ENCODE measurements at regions not wholly inside any gene's neighbourhood (a gene's known extent, or its start where the extent isn't known, plus 50 kb on each side); places are given as distances from the start of the nearest gene placed in this dataset.

DNA sequence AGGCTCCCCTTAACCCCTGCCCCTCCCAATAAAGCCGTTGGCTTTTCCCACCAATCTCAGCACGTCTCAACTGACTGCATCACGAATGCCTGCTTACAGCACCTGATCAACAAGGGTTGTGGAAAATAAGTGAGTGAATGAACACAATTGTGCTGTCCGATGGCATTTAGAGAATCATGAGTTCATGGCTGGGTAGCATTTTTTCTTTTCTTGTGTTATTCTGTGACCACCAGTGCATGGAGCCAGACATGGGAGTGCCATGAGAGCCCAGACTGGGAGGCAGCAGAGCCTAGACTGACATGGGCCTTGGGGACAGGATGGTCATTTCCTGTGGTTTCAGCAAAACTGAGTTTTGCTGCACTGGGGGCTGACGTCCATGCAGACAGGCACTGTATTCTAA is 254.1 kb upstream of the IGFBP3 start:
- DNase-seq: peak; percentile 91

DNA sequence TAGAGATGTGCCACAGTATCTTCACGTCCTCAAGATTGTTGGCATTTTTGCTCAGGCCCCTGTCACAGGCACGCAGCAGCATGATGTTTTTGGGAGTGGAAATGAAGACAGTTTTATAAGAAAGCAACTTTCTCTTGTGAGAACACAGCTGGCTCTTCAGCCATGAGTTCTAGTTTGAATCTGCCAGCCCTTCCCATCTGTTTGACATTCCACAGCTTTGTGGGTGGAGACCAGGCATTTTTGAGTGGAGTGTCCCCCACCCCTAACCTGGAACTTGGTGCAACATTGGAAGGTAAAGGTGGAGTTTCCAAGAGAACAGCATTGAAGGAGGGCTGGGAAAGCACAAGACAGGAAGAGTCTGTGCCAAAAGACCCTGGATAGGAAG is 253.1 kb upstream of the IGFBP3 start:
- peak; percentile 23 for DNase-seq

DNA sequence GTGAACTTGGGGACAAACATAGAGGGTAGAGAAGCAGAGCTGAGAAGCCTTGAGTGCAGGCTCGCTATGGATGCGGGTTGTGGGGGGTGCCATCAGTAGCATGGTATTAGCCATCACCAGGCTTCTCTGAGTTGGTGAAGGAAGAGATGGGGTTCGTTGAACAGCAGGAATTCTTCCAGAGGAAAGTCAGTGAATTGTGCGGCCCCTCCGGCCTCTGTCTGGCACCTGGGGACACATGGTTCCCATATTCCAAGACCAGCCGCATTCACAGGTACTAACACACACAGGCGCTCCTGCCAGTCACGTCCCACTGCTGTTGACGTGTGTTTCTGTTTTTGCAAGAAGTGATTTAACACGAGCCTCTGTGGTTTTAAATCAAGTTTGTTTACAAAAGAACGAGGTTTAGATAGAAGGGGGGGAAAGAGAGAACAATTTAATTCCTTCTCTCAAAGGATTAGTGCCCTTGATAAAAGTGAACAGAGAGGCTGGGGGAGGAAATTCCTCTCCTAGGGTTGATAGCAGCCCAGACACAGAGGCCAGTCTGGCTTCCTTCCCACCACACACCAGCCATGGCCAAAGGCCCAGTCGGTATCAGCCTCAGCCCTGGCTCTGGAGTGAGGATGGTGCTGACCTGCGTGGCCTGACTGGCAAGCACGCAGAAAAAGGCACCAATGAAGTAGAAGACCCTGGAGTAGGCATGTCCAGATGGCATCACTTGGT is 252.6 kb upstream of the IGFBP3 start:
- peak; percentile 80 for DNase-seq

DNA sequence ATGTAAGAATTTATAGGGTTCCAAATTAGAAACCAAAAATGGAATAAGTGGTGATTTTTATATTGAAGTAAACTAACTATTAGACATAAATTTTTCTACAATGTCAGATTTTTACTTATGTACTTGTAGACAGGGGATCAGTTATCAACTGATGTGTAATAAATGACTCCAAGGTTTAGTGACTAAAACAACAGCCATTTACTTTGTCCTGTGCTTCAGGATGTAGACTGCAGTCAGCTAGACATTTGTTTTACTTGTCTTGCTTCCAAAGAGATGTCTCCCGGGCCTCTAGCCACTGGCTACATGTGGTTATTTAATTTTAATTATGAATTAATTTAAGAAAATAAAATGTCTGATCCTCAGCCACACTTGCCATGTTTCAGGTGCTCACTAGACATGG is 249.7 kb upstream of the IGFBP3 start:
- DNase-seq: no peak

DNA sequence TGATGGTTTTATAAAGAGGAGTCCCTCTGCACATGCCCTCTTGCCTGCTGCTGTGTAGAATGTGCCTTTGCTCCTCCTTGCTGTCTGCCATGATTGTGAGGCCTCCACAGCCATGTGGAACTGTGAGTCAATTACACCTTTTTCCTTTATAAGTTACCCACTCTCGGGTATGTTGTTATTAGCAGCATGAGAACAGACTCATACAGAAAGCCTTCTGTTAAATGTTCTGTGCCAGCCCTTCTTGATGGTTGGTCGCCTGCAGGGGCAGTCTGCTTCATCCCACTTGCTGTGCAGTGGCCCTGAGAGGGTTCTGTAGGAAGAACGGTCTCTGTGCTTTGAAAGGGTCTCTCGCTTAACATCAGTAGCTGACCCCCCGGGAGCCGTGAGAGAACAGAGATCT is 248.9 kb upstream of the IGFBP3 start:
- DNase-seq: no peak

DNA sequence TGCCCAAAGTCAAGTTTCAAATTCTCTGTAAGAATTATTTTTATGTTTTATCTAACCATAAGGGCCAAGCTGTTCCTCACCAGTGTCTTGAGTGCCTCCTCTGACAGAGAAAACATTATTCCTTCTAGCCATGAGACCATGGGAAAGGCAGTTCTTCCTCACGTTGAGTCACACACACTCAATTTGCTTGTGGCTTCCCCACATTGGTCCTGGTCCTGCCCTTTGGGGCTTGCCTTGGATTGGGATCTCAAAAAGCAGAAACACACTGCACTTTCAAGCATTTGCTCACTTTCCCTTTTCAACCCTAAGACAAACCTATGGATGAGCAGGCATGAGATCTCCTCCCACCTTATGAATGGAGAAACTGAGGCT is 248.3 kb upstream of the IGFBP3 start:
- no peak for DNase-seq

DNA sequence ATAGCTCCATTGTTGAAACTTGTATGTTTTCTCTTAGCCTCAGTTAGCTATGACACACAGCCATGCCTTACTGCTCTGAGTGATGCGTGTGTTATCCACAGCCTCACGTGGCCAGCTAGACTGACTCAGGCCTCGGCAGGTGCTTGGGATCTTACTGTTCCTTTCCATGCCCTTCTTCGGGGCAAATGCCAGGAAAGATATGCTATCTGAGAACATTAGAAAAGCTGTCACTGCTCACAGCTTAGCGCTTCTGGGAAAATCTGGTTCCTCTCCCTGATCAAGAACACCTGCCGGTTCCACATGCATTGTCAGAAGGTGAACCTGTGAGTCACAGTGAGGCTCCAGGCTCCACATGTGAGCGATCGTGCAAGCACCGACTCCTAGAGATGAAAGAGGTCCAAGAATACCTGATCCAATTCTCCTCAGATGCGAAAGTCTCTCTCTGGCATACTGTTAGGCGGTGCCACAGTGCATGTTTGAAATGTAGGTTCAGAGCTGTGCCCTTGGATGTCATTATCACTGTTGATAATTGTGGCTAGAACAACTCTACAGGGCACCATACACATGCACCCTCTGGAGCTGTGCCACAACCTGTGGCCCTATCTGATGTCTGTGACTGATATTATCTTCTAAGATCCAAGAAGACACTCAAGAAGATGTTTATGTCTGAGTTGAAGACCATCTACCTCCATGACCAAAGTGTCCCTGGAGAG is 247.8 kb upstream of the IGFBP3 start:
- peak; percentile 15 for DNase-seq

DNA sequence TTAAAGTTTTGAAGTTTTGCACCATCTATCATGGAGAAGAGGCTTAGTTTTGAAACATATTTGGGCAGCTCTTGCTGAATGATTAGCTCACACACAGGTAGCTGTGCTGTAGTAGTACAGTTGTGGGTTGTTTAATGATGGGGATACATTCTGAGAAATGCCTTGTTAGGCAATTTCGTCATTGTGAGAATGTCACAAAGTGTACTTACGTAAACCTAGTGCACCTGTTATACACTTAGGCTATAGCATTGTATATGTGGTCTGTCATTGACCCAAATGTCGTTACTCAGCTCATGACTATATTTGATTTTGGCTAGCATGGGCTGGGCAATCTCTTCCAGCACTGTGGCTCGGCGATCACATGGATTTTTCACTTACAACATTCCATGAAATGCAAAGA is 247.2 kb upstream of the IGFBP3 start:
- DNase-seq: no peak

DNA sequence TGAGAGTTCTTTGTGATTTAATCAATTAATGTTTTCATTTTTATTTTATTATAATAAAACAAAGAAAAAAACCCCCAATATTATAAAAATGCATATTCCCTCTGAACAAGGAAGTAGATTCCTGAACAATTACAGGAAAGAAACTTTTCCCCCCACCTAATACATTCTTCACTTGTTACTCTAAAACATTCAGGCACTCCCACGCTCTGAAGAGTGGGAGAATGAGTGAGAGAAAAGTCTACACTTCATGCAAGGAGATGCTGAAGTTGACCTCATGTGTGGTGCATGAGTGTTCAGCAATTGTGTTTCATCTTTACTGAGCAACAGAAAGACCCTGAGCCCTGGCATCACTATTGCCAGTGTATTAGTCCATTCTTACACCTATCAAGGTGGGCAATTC is 244.2 kb upstream of the IGFBP3 start:
- peak; percentile 82 for DNase-seq

DNA sequence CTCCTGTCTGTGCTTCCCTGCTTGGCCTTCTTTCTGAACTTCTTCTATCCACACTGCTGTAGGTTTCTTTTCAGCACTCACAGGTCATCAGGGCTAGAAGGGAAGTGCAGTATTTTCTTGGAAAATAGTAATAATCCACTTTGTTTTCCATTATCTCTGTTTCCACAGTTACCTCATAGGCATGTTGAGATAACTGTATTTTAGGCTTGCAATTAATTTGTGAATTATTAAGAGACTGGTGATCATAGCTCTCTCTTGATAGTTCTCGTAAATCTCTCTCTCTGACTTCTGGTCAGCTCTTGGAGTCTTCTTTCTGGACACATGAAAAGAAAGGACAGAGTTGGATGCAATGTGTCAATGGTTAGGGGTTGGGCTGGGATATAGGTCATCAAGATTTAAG is 243.6 kb upstream of the IGFBP3 start:
- DNase-seq: peak; percentile 28

DNA sequence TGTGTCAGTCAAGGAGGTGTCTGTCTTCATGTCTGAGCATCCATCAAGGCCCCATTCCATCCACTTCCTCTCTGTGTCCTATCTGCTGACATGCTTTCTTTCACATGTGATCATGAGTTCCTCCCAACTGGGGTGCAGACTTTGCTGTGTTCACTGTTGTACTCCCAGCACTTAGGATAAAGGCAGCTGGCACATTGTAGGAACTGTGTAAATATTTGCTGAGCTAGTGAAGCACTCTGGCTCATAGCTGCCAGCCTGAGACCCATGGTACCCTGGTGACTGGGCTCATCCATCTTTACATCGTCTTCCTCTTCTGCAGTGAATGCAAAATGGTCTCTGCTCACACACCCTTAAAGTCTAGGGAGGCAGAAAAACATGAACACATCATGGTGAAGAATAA is 242.2 kb upstream of the IGFBP3 start:
- DNase-seq: no peak

DNA sequence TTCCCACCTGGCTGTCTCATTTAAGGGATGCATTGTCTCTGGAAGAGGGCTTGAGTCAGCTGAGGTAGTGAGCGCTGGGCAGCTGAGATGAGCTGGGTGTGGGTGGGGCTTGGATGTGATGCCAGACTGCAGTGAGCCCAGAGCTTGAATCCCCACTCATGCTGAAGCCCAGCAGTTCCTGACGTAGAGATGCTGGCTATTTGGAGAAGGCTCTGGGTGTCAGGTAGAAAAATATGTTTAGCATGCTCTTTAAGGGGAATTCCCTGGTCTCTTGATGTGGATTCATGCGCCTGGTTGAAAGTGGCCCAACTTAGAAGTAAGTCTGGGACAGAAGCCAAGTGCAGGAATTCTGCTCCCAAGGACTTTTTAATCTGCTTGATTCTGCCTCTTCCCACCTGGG is 241.5 kb upstream of the IGFBP3 start:
- peak; percentile 72 for DNase-seq

DNA sequence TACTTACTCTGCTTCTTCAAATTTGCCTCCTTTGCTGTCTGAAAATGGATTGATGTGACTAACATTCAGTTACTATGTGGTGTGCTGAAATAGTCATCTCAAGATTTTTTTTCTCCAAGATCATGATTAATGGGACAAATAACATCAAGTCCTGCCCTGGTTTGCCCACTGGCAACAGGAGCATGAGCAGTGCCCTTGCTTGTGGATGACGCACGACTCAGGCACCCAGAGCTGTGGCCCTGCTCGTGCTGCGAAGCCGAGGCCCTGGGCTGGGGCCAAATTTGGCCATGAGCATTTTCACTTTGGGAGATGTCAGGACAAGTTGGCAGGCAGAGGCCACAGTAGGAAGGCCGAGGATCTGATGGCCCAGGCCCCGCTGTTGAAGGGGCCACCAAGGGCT is 239.8 kb upstream of the IGFBP3 start:
- DNase-seq: no peak

DNA sequence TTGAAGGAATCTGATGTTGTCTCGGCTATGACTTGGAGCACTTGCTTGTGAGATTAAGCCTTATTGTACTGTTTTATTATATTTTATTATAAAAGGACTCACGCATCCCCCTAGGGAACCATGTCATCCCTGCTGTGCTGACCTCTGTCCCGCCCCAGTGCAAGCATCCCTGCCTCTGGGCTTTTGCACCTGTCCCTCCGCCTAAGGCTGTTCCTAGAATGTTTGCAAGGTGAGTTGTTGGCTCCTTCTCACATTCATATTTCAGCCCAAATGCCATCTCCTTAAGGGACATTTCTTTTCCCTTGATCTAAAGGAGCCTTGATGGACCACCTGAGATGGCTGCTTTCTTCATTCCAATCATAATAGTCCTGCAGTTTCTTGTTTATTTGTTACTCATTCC is 236.9 kb upstream of the IGFBP3 start:
- no peak for DNase-seq

DNA sequence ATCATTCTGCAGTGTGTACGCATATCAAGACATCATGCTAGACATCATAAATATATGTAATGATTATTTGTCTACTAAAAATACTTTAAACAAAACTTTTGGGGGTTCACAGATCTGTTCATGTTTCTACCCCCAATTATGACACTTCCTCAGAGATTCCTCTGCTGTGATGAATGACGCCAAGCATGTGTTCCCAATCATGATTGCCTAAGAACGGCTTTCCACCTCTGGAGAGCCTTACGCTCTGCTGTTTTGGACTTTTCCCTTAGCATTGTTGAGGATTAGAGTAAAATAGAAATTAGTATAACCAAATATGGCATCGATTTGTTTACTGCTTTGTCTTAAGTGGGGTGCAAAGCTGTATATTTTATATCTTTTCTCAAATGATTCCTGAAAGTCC is 236.3 kb upstream of the IGFBP3 start:
- no peak for DNase-seq

DNA sequence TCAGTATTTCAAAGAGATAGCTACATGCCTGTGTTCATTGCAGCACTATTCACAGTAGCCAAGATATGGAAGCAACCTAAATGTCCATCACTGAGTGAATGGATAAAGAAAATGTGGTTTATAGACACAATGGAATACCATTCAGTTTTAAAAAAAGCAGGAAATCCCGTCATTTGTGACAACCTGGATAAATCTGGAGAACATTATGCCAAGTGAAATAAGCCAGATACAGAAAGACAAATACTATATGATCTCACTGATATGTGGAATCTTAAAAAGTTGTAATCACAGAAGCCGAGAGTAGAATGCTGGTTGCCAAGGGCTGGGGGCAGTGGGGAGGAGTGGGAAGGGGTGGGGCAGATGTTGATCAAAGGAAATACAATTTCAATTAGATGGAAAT is 235.8 kb upstream of the IGFBP3 start:
- no peak for DNase-seq

DNA sequence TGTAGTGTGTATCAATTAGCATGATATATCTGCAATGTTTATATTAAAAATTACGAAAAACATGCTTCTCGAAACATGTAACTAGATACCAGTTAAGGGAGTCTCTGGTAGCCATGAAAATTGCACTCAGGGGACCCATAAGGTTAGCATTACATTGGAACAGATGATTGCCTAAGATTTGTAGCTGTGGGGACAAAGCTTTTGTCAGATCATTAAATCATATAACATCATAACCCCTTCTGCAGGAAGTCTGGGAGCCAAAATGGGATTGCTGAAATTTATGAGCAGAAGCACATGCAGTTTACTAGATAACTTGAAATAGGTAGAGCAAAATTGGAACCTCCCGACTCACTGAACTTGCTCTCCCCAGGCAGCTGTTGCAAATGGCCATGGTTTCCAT is 235.0 kb upstream of the IGFBP3 start:
- DNase-seq: no peak

DNA sequence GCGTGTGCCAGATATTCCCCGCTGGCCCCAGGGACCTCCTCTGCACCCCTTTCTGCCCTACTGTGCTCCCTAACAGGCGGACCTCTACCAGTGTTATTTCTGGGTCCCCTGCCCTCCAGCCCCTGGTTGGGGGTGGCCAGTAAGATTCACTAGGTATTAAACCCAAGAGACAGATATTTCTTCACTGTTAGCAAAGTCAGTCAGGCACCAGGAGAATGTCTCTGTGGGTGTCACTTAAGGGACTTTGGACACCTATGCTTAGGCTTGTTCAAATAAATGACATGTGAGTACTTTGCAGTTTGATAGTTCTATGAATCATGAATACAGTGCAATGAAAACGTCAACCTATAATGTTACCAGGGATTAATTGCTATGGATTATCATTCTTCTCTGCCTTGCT is 234.3 kb upstream of the IGFBP3 start:
- no peak for DNase-seq

DNA sequence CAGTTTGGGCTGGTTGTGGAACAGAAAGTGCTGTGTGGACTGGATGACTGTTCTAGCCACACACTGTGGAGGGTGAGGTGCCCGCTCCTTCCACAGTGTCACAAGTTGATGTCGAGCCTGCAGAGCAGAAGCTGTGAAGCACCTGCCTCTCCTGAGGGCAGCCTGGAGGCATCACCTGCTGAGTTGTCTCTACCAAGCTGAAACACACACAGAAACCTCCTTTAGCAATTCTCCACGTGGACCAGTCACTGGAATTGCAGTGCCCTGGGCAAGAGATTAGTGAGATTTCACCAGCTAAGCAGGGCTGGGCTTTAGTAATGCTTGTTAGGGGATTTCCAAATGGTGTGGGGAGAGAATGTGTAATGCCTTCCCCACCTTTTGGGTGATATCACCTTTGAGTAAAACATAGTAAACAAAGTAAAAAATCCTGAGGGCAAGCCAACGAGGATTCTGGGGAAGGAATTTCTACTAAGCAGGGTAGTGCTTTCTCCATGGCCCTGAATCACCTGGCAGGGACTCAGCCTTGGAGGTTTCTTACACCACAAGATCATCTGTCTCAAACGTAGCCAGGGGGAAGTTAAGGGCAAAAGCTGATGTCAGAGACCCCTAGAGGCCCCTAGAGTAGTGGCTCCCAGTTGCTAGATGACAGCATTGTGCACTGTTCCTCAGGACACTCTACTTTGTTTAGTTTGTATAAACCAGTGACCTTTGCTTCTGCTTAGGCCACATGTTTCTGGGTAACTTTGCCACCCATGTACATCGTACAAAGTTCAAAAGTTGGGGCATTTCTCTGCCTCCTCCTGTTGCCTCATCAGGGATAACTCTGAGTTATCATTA is 233.1 kb upstream of the IGFBP3 start:
- peak; percentile 62 for DNase-seq

DNA sequence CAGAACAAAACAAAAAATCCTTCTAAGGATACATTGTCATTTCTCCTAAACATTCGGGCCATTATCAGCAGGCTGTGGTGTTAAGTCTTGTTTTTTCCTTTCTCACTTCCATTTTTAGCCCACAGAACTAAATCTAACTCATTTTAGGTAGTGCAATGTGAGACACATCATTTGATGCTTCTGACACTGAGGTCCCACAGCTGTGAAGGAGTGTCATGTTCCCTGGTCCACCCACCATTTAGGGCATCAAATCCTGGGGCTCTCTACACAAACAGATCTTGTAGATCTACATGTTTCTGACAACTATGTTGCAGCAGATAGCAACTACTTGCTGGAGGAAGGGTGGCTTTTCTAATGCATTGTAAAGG is 232.5 kb upstream of the IGFBP3 start:
- DNase-seq: no peak

DNA sequence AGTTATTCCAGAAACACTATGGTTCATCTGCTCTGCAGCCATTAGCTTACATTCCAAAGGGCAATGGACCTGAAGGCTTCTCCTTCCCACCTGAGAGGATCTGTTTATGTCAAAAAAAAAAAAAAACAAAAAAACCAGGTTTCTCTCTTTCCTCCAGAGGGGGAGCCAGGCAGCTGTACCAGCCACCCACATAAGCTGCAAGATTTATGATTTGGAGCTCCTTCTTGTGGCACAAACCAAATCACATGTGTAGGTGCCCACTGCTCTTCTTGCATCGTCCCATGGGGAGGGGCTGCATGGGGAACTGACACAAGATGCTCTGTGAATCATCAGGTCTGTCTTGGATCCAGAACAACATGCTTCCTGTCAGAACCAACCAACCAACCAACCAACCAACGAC is 231.6 kb upstream of the IGFBP3 start:
- DNase-seq: peak; percentile 40

DNA sequence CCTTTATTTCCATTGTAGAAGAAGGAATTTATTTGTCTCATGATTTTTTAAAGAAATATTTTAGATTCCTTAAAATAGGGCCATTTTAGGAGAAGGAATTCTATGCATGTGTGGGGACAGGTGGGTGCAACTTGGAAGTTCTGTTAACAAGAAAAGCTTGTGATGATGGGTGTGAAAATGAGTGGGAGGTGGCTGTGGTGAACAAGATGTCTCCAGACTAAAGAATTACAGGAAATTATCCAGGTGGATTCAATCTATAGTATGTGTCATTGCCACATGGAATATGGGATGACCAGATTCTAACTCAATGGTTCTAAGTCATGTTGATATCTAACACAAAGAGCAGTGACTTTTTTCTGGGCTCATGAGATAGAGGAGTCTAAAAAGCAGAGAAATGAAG is 229.6 kb upstream of the IGFBP3 start:
- no peak for DNase-seq

DNA sequence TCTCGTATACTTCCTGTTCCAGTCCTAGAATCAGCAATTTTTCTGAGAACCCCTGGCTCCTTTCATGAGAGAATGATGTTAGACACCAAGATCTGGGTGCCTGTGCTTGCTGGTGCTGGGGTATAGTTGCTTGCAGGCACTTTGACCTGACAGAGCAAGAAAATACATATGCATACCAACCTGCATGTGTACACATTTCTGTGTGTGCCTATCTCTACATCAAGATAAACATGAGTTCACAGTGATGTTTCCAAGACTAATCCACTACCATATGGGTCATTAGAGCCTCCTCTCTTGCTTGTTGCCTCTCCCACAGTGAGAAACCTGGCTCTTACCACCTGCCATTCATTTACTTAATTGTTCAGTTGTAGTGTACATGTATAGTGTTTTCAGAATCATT is 229.1 kb upstream of the IGFBP3 start:
- DNase-seq: no peak

DNA sequence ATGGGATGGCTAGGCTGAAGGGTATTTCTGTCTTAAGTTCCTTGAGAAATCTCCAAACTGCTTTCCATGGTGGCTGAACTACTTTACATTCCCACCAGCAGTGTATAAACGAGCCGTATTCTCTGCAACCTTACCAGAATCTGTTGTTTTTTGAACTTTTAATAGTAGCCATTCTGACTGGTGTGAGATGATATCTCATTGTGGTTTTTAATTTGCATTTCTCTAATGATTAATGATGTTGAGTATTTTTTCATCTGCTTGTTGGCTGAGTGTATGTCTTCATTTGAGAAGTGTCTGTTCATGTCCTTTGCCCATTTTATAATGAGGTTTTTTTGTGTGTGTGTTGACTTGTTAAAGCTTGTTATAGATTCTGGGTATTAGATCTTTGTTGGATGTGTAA is 226.8 kb upstream of the IGFBP3 start:
- DNase-seq: no peak

All from kidney glomerular epithelial cell (primary cell).